ENCODE measurements at regions not wholly inside any gene's neighbourhood (a gene's known extent, or its start where the extent isn't known, plus 50 kb on each side); places are given as distances from the start of the nearest gene placed in this dataset.

DNA sequence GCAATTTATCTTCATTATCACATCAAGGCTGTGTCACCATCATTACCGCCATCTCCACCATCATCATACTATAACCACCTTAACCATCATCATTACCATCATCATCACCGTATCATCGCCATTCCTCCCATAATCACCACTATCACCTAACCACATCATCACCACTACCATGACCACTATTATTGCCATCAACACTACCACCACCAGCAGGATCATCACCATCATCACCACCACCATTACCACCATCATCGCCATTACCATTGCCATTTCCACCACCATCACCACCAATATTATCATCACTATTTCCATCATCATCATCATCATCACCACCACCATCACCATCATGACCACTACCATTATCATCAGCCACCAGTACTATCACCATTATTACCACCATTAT is 314.4 kb downstream of the CYP26B1 start (continued):
- TF ChIP-seq, protein P1, sequence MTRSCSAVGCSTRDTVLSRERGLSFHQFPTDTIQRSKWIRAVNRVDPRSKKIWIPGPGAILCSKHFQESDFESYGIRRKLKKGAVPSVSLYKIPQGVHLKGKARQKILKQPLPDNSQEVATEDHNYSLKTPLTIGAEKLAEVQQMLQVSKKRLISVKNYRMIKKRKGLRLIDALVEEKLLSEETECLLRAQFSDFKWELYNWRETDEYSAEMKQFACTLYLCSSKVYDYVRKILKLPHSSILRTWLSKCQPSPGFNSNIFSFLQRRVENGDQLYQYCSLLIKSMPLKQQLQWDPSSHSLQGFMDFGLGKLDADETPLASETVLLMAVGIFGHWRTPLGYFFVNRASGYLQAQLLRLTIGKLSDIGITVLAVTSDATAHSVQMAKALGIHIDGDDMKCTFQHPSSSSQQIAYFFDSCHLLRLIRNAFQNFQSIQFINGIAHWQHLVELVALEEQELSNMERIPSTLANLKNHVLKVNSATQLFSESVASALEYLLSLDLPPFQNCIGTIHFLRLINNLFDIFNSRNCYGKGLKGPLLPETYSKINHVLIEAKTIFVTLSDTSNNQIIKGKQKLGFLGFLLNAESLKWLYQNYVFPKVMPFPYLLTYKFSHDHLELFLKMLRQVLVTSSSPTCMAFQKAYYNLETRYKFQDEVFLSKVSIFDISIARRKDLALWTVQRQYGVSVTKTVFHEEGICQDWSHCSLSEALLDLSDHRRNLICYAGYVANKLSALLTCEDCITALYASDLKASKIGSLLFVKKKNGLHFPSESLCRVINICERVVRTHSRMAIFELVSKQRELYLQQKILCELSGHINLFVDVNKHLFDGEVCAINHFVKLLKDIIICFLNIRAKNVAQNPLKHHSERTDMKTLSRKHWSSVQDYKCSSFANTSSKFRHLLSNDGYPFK (CRISPR knock-in tag; IDR thresholded peaks at IDR 0.05; ENCODE audit: borderline replicate concordance) = no peak
- TF ChIP-seq BORCS8-MEF2B (CRISPR knock-in tag; IDR thresholded peaks at IDR 0.05) = no peak
- TF ChIP-seq ZNF446 (CRISPR knock-in tag; IDR thresholded peaks at IDR 0.05) = no peak
- TF ChIP-seq NFE2L1 (CRISPR knock-in tag; IDR thresholded peaks at IDR 0.05; ENCODE audit: borderline replicate concordance) = no peak
- TF ChIP-seq CC2D1A (CRISPR knock-in tag; IDR thresholded peaks at IDR 0.05) = no peak
- TF ChIP-seq RNF2 (conservative IDR thresholded peaks at IDR 0.05; ENCODE audit: low read depth) = no peak
- 0 out of 2 replicates have a peak, but pooled peaks have one; percentile 22 for TF ChIP-seq FOXA1 (IDR thresholded peaks at IDR 0.05)
- no peak for TF ChIP-seq FOXA1 (CRISPR knock-in tag; IDR thresholded peaks at IDR 0.05)
- TF ChIP-seq, protein P2, sequence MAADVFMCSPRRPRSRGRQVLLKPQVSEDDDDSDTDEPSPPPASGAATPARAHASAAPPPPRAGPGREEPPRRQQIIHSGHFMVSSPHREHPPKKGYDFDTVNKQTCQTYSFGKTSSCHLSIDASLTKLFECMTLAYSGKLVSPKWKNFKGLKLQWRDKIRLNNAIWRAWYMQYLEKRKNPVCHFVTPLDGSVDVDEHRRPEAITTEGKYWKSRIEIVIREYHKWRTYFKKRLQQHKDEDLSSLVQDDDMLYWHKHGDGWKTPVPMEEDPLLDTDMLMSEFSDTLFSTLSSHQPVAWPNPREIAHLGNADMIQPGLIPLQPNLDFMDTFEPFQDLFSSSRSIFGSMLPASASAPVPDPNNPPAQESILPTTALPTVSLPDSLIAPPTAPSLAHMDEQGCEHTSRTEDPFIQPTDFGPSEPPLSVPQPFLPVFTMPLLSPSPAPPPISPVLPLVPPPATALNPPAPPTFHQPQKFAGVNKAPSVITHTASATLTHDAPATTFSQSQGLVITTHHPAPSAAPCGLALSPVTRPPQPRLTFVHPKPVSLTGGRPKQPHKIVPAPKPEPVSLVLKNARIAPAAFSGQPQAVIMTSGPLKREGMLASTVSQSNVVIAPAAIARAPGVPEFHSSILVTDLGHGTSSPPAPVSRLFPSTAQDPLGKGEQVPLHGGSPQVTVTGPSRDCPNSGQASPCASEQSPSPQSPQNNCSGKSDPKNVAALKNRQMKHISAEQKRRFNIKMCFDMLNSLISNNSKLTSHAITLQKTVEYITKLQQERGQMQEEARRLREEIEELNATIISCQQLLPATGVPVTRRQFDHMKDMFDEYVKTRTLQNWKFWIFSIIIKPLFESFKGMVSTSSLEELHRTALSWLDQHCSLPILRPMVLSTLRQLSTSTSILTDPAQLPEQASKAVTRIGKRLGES (CRISPR knock-in tag; IDR thresholded peaks at IDR 0.05; ENCODE audit: borderline replicate concordance) = no peak

All from HepG2 (cell line).